HG03378 (cell line): ENCODE measurements at regions not wholly inside any gene's neighbourhood (a gene's known extent, or its start where the extent isn't known, plus 50 kb on each side); places are given as distances from the start of the nearest gene placed in this dataset.

Experiments used
- ATAC-seq: cut with Tn5 transposase; IDR thresholded peaks from one replicate; pipeline ENCODE4 v1.9.1; 2021; ENCODE audit warnings: mild to moderate bottlenecking, moderate library complexity; ENCODE audit not compliant: unreplicated experiment

DNA sequence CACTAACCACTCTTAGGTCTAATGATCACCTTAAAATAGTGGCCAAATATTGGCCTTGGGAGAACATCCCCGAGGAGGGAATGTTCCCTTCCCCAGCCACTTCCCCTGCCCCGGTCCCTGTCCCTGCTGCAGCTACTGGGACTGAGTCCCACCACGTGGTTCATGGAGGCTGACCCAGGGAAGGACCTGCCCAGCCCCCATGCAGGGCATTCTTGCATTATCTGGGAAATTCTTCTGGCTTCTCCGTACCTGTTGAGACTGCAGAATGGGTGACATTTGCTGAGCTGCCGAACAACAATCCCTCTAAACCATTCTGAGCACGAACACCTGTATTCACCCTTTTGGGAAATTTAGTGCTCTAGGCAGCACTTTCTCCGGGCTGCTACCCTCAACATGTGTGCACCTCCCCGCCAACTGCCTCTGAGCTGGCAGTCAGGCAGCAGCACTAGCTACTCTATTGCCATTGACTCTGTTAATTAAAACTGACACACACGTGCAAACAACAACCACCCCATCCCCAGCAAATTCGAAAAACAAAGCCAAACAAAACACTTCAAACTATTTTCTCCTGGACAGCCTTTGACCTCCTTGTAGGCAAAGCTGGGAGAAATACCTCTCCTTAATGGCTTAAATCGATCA, 567.4 kb upstream of the MKI67 start:
- ATAC-seq: no peak

DNA sequence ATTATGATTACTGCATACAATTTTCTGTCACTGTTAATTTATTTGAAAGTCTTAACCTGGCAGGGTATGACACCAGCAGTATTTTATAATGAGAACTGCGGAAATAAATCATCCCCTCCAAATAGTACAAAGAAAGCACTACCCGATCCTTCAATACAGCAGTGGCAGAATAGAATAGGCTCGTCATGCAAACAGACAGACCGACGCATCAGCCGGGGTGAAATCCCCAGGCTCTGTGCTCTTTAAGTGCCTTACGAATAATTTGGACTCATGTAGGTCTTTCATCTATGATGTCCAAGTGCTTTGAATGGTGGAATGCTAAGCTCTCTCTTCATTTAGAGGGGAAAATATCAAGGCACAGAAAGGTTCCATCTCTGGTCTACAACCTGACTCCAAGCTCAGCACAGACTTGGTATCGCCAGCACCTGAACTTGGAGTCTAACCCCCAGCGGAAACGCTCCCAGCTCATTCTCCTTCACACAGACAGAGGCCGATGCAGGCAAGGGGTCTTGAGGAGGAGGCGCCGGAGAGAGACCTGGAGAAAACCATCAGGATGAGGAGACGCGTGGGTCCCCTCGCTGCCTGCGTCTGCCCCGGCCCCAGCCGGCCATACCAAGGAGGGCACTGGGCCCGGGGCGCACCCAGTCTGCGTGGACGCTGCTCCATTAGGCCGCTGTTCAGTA, 568.1 kb upstream of the MKI67 start:
- ATAC-seq: no peak

- no peak for ATAC-seq
These were observed 568.9 kb upstream of the MKI67 start for GRCh38 chr10:128694851-128695725.

DNA sequence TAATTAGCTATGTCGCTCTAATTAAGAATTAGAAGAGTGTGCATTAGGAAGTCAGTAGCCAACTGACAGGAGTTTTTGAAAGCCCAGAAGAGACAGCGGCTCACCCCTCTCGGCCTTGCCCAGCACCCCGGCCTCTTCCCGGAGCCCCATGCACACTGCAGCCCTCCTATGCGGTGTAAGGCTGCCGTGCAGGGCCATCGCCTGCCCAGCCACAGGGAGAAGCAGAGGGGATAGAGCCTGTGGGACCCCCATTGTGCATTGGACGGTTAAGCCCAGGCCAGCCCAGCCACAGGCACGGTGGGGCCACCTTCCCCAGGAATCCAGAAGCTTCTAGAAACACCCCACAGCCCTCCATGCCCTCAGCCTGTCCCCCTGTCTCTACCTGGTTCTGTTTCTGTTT, 569.7 kb upstream of the MKI67 start:
- no peak for ATAC-seq

DNA sequence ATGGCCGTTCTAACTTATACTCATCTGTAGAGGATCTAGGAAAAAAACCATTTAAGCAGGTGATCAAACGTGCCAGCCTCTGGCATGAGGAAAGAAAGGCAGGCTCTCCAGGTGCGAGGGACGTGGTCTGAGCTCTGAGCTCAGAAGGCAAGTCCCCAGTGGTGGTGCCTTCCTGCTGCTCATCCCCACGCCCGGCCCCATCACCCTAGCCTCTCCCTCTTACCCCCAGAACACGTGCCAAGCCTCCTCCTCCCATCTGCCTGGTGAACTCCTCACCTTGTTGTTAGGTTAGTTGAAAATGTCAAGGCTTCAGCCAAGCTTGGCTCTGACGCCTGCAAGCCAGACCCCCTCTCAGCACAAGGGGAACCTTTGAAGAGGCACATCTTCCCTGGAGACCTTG, 571.2 kb upstream of the MKI67 start:
- ATAC-seq: no peak

GRCh38 chr10:128701381-128701780, 575.2 kb upstream of the MKI67 start:
- ATAC-seq: no peak

DNA sequence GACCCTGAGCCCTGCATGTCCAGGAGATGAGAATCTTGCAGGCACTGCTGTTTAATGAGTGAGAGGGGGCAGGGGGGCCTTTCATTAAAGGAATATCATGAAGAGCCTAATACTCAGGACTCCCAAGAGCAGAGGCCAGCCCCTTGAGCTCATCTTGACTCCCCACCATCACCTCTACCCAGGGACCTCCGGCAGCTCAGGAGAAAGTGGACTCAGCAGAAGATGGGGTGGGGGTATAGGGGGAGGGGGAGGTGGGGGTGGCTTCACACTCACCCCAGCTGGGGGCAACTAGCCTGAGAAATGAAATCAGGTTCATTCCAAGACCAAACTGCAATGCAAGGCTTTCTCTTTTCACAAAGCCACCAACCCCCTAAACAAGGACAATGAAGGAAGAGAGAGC, 575.6 kb upstream of the MKI67 start:
- no peak for ATAC-seq

DNA sequence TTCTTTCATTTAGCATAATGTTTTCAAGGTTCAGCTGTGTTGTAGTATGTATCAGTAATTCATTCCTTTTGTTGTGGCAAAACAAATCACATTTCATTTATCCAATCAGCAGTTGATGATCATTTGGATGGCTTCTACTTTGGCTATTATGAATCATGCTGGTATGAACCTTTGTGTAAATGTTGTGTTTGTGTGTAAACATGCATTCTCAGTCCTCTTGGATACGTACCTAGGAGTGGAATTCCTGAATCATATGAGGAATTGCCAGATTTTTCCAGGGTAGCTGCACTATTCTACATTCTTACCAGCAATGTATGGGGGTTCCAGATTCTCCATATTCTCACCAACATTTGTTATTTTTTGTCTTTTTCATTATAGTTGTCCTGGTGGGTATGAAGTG, 578.5 kb upstream of the MKI67 start:
- ATAC-seq: no peak

DNA sequence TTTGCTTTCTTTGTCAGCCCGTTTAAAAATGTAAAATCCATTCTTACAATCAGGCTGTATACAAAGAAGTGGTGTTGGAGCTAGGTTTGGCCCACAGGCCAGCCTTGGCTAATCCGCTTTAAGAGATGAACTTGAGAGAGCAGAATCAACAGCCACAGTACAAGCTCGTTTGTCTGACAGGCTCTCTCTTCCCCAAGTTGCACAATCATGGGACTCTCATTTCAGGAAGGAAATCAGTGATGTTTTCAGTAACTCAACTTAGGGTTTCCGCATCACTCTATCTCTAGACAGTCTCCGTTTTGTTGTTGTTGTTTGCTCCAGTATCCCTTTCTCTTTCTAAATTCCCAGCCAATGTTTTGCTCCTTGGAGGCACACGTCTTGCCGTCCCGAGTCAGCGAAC, 582.0 kb upstream of the MKI67 start:
- no peak for ATAC-seq

GRCh38 chr10:128709686-128710085, 583.5 kb upstream of the MKI67 start:
- ATAC-seq: no peak

DNA sequence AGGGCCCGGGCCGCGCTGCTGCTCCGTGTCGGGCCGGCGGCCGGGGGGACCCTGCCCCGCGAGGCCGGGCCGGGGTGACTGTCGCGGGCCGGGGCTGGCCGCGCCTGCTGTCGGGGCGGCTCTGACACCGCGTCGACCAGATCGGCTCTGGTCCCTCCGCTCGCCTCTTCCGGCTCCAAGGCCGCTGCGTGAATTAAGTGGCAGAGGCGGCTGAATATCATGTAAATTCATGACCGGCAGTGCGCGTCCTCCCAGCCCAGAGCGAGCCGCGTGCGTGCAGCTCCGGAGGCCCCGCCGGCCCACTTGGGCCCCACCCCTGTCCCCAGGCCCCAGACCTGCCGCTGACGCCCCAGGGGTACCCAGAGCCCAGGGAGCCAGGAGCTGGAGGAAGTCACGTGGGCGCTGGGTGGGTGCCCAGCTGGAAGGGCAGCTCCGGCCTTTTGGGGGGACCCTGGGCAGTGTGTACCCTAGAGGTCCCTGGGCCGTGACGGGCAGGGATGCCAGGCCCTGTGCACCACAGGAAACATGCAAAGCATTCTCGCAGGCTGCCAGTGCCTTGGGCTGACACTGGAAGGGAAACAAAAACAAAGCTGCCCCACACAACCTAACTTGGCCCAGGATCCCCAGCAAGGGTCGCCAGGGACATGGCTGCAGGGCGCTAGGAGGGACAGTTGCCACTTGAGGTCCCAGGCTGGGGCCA, 584.0 kb upstream of the MKI67 start:
- ATAC-seq: no peak

DNA sequence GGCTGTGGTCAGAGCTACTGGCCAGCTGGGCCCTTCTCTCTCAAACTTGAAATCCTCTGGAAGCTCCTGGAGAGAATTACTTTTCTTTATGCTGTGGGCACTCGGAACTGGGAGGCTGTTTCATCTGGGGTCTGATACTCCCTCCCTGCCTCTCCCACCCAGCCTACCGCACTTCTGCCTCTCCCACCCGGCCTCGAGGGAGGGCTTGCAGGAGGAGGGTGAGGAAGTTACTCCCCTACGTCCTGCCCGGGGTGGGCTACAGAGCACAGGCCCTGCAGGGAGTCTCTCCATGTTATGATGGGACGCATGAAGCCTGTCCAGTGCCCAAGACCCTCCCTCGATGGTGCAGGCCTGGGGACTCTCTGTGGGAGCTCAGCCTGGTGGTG, 584.6 kb upstream of the MKI67 start:
- ATAC-seq: no peak

- no peak for ATAC-seq
These were observed 585.6 kb upstream of the MKI67 start for GRCh38 chr10:128711806-128712205.

DNA sequence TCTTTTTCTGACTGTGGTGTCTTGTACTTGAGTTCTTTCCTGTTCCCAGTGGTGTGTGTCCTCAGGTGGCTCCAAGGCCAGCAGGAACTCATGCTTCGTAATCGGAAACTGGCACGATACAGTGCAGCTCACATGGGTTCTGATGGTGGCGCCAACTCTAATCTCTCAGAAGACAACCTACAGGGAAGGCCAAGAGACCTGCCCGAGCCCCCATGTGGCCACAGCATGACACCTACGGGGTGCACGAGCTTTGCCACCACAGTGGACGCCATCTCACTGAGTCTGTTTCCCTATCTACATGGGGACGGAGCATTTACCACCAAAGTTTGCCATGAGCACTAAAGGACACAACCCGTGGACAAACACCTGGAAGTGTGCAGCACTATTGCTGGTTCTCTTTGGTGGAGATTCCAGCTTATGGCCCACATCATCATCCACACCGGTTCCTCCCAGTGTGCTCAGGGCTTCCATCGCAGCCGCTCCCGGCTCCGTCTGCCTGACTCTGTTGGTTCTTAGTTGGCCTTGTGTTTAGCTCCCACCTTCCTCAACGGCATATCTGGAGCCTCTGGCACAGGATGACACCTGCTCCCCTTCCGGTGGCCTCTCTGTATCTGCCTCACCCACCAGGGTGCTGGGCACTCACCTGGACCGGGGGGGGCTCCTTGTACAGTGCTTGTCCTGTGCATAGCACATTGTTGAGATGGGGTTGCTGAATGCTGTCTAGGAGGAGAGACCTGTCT, 586.6 kb upstream of the MKI67 start:
- ATAC-seq: no peak

GRCh38 chr10:128713471-128713870, 587.2 kb upstream of the MKI67 start:
- ATAC-seq: no peak

DNA sequence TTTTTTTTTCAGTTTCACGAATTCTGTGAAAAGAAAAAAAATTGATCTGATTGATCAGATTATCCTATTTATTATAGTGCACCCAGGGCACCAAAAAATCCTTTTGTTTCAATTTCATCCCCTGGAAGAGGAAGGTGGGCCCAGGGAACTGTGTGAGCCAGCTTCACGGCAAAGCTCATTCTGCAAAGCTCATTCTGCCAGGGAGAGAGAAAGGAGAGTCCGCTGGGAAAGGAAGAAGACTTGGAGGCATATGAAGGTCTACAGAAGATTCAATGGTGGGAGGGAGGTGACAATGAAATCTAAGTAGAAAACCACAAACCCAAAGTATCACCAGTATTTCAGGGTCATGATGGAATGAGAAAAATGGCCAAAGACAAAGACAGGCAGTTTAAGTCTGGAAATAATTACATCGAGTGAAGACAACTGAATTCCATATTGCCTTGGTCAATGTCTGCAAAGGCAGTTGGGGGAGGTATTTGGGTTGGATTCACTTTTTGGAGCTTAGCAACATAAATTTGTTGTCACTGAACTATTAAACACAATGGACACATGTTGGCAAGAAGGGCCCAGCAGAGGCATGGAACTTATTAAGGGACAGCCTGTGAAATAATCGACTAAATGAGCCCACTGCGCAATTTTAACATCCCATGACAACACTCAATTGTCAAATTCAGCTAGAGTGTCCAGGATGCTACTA, 587.8 kb upstream of the MKI67 start:
- no peak for ATAC-seq

DNA sequence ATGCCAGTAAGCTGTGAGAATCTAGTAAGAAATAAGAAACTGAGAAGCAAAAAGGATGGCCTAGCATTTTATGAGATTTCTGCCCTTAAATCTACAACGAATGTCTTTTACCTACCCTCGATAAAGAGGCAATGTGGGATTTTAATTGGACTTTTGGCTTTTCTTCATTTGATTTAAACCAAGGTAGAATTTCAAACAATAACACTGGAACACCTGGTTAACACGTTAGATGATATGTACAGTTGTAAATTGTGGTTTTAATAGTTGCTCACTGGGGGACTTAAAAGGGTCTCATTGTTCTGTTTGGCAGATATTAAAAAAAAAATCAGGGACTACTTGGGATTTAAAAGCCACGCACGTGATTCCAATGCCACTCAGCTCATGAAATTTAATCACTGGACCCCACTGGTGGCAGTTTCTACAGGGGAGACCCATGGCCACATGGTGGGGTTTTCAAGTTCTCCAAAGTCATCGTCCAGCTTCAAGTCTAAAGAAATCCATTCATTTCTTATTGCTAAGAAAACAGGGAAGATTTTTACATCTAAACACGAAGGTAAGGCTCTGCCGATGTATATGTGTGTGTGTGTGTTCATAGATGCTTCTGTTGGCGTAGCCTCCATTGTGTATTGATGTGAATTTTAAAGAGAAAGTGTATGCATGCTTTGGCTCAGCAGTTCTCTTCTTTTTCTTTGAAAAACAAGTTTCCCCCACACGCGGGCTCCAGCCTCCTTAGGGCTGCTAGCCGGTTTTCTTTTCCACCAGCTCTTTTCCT, 588.6 kb upstream of the MKI67 start:
- ATAC-seq: no peak

- ATAC-seq: no peak
These were observed 590.0 kb upstream of the MKI67 start for GRCh38 chr10:128716181-128716580.

DNA sequence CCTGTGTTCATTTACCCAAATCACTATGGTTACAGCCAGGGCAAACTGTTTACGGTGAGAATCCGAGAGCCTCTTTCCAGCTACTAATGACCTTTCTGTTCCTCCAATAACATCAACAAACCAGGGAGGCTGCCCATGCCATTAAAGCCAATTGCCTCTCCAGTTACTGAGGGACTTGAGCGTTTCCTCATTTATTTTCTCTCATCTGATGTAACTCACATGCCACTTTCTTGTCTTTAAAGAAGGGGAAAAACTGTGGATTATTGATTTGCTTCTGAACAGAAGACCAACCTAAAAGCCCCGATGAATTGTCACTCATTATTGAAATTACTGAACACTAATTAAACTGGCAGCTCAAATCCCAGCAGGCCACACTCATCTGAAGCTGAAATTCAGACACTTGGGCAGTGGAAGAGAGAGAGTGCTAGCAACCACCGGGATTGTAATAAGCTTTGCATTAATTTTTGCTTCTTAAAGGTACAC, 595.8 kb upstream of the MKI67 start:
- no peak for ATAC-seq
